ENCODE measurements at regions not wholly inside any gene's neighbourhood (a gene's known extent, or its start where the extent isn't known, plus 50 kb on each side); places are given as distances from the start of the nearest gene placed in this dataset.

DNA sequence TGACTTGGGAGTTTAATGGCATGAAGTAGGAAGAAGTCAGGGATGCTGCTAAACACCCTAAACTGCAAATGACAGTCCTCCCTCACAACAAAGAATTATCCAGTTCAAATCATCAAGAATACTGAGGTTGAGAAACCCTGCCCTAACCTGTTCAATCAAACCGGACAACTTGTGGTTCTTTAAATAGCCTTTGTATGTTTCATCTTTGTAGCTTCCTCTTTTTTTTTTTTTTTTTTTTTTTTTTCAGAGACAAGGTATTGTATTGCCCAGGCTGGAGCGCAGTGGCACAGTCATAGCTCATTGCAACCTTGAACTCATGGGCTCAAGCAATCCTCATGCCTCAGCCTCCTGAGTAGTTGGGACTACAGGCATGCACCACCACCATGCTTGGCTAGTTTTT, 52.5 kb upstream of the TTC29 start:
- Histone ChIP-seq H3K9me3 (ENCODE audit: insufficient read depth, low read length) (no peaks in the 10 kb centered on the region), H3K9ac (ENCODE audit: low read length) (no peak overlapping the region), H3K4me1 (ENCODE audit: low read length) (peaks cover 3% of the 10 kb centered on the region; the same call in 1 of the 2 replicates), H3K27ac (ENCODE audit: low read length) (no peak overlapping the region), H2AFZ (ENCODE audit: low read depth, low read length) (no peak overlapping the region), H3K79me2 (ENCODE audit: low read length) (no peaks in the 10 kb centered on the region), H3K27me3 (ENCODE audit: low read depth, low read length) (no peaks in the 10 kb centered on the region), H3K36me3 (replicated peaks; ENCODE audit: low read depth, low read length) (no peaks in the 10 kb centered on the region), H3K4me3 (ENCODE audit: low read length) (no peak overlapping the region), H4K20me1 (ENCODE audit: insufficient read depth, low read length) (no peaks in the 10 kb centered on the region), H3K4me2 (ENCODE audit: low read length) (no peak overlapping the region)
- TF ChIP-seq EZH2phosphoT487 (IDR thresholded peaks at IDR 0.05; ENCODE audit: low read depth): no peak
- TF ChIP-seq, protein P1, sequence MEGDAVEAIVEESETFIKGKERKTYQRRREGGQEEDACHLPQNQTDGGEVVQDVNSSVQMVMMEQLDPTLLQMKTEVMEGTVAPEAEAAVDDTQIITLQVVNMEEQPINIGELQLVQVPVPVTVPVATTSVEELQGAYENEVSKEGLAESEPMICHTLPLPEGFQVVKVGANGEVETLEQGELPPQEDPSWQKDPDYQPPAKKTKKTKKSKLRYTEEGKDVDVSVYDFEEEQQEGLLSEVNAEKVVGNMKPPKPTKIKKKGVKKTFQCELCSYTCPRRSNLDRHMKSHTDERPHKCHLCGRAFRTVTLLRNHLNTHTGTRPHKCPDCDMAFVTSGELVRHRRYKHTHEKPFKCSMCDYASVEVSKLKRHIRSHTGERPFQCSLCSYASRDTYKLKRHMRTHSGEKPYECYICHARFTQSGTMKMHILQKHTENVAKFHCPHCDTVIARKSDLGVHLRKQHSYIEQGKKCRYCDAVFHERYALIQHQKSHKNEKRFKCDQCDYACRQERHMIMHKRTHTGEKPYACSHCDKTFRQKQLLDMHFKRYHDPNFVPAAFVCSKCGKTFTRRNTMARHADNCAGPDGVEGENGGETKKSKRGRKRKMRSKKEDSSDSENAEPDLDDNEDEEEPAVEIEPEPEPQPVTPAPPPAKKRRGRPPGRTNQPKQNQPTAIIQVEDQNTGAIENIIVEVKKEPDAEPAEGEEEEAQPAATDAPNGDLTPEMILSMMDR (IDR thresholded peaks at IDR 0.05; ENCODE audit: low read depth, low read length): no peak

DNA sequence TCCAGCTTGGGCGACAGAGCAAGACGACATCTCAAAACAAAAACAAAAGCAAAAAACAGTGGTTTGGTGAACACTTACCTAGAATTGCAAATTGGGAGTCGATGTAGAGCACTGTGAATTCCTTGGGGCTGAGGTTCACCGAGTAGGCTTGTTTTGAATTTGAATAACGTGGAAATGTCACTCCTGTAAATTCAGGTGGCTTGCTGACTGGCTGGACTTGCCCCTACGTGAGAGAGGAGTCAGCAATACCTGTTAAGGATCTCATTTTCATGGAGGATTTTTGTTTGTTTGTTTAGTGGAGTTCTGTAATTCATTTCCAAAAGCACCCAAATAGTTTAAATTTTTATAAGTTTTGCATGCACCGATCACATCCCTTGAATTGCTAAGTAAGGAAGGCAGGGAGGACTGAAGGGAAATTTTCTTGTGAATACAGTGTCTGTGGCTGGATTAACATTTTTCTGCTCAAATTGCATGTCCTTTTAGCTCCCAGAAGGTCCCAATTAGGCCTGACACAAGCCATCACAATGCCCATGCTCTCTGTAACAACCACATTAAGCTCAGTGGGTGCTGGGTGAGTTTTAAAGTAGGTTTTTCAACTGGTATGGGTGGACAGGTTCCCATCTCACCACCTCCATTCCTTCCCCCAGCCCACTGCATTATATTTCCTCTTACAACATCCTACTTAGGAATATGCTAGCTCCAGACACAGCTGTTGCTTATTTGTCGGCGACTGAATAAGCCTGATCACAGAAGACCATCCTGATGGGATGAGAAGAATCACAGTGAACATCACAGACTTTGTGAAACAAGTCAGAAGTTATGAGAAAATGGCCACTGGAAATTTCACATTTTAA, 58.5 kb upstream of the TTC29 start:
- H3K27ac ChIP-seq (ENCODE audit: low read length): no peak overlapping the region
- no peak overlapping the region for H3K4me2 ChIP-seq (ENCODE audit: low read length)
- no peaks in the 10 kb centered on the region for H3K79me2 ChIP-seq (ENCODE audit: low read length)

DNA sequence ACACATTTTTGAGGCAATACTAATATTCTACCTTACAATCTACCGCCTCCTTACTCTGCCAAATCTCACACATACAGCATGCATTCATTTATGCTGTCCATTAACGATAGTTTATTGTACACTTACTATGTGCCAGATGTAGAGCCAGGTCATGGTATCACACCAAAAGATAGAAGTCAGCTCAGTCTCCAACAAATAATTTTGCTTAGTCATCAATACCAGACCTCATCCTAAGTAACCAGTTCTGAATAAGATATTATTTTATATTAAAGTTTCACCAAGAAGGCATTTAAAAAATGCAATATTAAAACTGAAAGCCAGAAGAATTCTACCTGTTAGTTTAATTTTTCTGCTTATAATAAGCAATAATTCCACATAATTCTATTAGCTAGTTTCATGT, 60.6 kb upstream of the TTC29 start:
- H3K9me3 ChIP-seq (ENCODE audit: insufficient read depth, low read length): no peaks in the 10 kb centered on the region
- no peaks in the 10 kb centered on the region for H4K20me1 ChIP-seq (ENCODE audit: insufficient read depth, low read length)
- H3K4me2 ChIP-seq (ENCODE audit: low read length): no peak overlapping the region
- TF ChIP-seq, protein P1 (IDR thresholded peaks at IDR 0.05; ENCODE audit: low read depth, low read length): no peak
- TF ChIP-seq EZH2phosphoT487 (IDR thresholded peaks at IDR 0.05; ENCODE audit: low read depth): no peak
- H3K9ac ChIP-seq (ENCODE audit: low read length): no peak overlapping the region
- H3K27me3 ChIP-seq (ENCODE audit: low read depth, low read length): no peaks in the 10 kb centered on the region
- H3K27ac ChIP-seq (ENCODE audit: low read length): no peak overlapping the region
- no peak overlapping the region for H3K4me3 ChIP-seq (ENCODE audit: low read length)
- H3K36me3 ChIP-seq (replicated peaks; ENCODE audit: low read depth, low read length): no peaks in the 10 kb centered on the region
- no peaks in the 10 kb centered on the region for H3K79me2 ChIP-seq (ENCODE audit: low read length)
- H2AFZ ChIP-seq (ENCODE audit: low read depth, low read length): no peak overlapping the region
- no peaks in the 10 kb centered on the region for H3K4me1 ChIP-seq (ENCODE audit: low read length)

More for the DNA sequence above, 58.5 kb upstream of the TTC29 start:
- no peak for TF ChIP-seq EZH2phosphoT487 (IDR thresholded peaks at IDR 0.05; ENCODE audit: low read depth)
- TF ChIP-seq, protein P1 (IDR thresholded peaks at IDR 0.05; ENCODE audit: low read depth, low read length): no peak
- Histone ChIP-seq H3K4me3 (ENCODE audit: low read length) (no peak overlapping the region), H3K4me1 (ENCODE audit: low read length) (no peaks in the 10 kb centered on the region), H3K9ac (ENCODE audit: low read length) (no peak overlapping the region), H3K27me3 (ENCODE audit: low read depth, low read length) (no peaks in the 10 kb centered on the region), H4K20me1 (ENCODE audit: insufficient read depth, low read length) (no peaks in the 10 kb centered on the region), H3K36me3 (replicated peaks; ENCODE audit: low read depth, low read length) (no peaks in the 10 kb centered on the region), H2AFZ (ENCODE audit: low read depth, low read length) (no peak overlapping the region), H3K9me3 (ENCODE audit: insufficient read depth, low read length) (no peaks in the 10 kb centered on the region)

- TF ChIP-seq, protein P1 (IDR thresholded peaks at IDR 0.05; ENCODE audit: low read depth, low read length): no peak
- TF ChIP-seq EZH2phosphoT487 (IDR thresholded peaks at IDR 0.05; ENCODE audit: low read depth): no peak
- no peaks in the 10 kb centered on the region for H3K9me3 ChIP-seq (ENCODE audit: insufficient read depth, low read length)
- no peaks in the 10 kb centered on the region for H3K79me2 ChIP-seq (ENCODE audit: low read length)
- no peak overlapping the region for H3K27ac ChIP-seq (ENCODE audit: low read length)
- no peak overlapping the region for H3K9ac ChIP-seq (ENCODE audit: low read length)
- H2AFZ ChIP-seq (ENCODE audit: low read depth, low read length): no peak overlapping the region
- H3K27me3 ChIP-seq (ENCODE audit: low read depth, low read length): no peaks in the 10 kb centered on the region
- H3K36me3 ChIP-seq (replicated peaks; ENCODE audit: low read depth, low read length): no peaks in the 10 kb centered on the region
- no peak overlapping the region for H3K4me2 ChIP-seq (ENCODE audit: low read length)
- no peaks in the 10 kb centered on the region for H4K20me1 ChIP-seq (ENCODE audit: insufficient read depth, low read length)
- no peaks in the 10 kb centered on the region for H3K4me1 ChIP-seq (ENCODE audit: low read length)
- H3K4me3 ChIP-seq (ENCODE audit: low read length): no peak overlapping the region
These were observed 64.2 kb upstream of the TTC29 start for GRCh38 chr4:147009875-147010274.
